ENCODE measurements at regions not wholly inside any gene's neighbourhood (a gene's known extent, or its start where the extent isn't known, plus 50 kb on each side); places are given as distances from the start of the nearest gene placed in this dataset.

DNA sequence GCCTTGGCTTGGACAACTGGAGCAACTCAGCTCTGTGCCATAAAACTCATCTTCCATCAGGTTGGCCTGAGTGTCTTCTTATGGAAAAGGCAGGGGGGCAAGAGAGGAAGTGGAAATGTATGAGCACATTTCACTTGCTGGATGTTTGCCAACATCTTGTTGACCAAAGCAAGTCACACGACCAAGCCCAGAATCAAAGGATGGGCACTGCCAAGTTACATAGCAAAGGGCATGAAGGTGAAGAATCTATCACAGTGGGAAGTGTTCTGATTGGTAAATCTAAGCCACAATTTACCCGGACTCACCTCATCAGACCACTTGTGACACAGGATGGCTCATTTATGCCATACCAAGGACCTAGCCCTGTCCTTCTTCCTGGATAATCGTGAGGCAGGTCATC is 310.5 kb upstream of the IRX5 start:
- TF ChIP-seq POLR2AphosphoS5 (IDR thresholded peaks at IDR 0.05; ENCODE audit: low read depth, low read length) = no peak
- no peak for TF ChIP-seq SIN3A (IDR thresholded peaks at IDR 0.05; ENCODE audit: borderline replicate concordance, insufficient read depth, low read length)
